LNCaP clone FGC (cell line): ENCODE measurements at regions not wholly inside any gene's neighbourhood (a gene's known extent, or its start where the extent isn't known, plus 50 kb on each side); places are given as distances from the start of the nearest gene placed in this dataset.
"Not testable (repeated sequence)": the region's sequence is repeated elsewhere in the genome, so short reads cannot be mapped to it uniquely, and the experiment has no call there.

ENCODE experiments used
- DNase-seq: peaks from one replicate; pipeline ENCODE4 v3.0.0-alpha.2; 2011; ENCODE audit warnings: low read depth
- H3K4me3 ChIP-seq: 2 replicates; pipeline ENCODE4 v1.5.1; 2011; ENCODE audit warnings: mild to moderate bottlenecking, low read depth, low read length, control low read depth
- TF ChIP-seq, protein P1 (sequence below): IDR thresholded peaks from 2 replicates; pipeline ENCODE4 v1.5.1; 2012; ENCODE audit warnings: mild to moderate bottlenecking; ENCODE audit not compliant: control insufficient read depth, insufficient read depth; ENCODE audit errors: extremely low read depth

DNA sequence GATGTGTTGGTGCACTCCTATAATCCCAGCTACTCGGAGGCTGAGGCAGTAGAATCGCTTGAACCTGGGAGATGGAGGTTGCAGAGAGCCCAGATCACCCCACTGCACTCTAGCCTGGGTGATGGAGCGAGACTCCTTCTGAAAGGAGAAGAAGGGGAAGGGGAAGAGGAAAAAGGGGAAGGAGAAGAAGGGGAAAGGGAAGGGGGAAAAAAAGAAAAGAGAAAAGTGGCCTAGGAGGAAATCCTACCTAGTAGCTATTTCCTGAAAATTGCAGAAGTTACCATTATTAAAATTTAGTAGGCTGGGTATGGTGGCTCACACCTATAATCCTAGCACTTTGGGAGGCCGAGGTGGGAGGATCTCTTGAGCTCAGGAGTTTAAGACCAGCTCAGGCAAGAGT is 67.4 kb downstream of the ARRDC3 start:
- H3K4me3 ChIP-seq = no peak overlapping the region
- no peak for DNase-seq
- TF ChIP-seq, protein P1, sequence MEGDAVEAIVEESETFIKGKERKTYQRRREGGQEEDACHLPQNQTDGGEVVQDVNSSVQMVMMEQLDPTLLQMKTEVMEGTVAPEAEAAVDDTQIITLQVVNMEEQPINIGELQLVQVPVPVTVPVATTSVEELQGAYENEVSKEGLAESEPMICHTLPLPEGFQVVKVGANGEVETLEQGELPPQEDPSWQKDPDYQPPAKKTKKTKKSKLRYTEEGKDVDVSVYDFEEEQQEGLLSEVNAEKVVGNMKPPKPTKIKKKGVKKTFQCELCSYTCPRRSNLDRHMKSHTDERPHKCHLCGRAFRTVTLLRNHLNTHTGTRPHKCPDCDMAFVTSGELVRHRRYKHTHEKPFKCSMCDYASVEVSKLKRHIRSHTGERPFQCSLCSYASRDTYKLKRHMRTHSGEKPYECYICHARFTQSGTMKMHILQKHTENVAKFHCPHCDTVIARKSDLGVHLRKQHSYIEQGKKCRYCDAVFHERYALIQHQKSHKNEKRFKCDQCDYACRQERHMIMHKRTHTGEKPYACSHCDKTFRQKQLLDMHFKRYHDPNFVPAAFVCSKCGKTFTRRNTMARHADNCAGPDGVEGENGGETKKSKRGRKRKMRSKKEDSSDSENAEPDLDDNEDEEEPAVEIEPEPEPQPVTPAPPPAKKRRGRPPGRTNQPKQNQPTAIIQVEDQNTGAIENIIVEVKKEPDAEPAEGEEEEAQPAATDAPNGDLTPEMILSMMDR = no peak

- H3K4me3 ChIP-seq = no peak overlapping the region
- TF ChIP-seq, protein P1 = no peak
- DNase-seq = no peak
Measured at GRCh38 chr5:91313757-91314673, 69.1 kb downstream of the ARRDC3 start.

DNA sequence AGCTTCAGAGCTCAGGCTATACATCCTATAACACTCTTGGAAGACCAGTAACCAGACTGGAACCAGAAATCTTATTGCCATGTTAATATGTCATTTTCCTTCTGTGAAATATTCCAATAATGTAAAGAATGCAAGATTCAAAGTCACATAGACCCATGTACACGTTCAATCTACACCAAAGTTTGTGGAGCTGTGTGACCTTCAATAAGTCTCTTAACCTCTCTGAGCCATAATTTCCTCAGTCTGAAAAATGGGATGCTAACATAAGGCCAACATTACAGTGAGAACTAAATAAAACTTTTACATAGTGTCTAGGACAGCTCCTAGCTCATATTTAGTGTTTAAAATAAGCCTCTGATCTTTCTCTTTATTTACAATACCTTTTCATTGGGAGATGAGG is 70.4 kb downstream of the ARRDC3 start:
- H3K4me3 ChIP-seq = no peak overlapping the region
- TF ChIP-seq, protein P1 = no peak
- no peak for DNase-seq

GRCh38 chr5:91311697-91312501 is 71.2 kb downstream of the ARRDC3 start:
- DNase-seq = no peak
- no peak overlapping the region for H3K4me3 ChIP-seq
- TF ChIP-seq, protein P1 = no peak

- DNase-seq = no peak
- TF ChIP-seq, protein P1 = no peak
- H3K4me3 ChIP-seq = no peak overlapping the region
Measured at GRCh38 chr5:91311168-91311696, 71.9 kb downstream of the ARRDC3 start.

- DNase-seq, H3K4me3 ChIP-seq: not testable (repeated sequence)
Measured at GRCh38 chr5:91308157-91308556, 75.0 kb downstream of the ARRDC3 start.

DNA sequence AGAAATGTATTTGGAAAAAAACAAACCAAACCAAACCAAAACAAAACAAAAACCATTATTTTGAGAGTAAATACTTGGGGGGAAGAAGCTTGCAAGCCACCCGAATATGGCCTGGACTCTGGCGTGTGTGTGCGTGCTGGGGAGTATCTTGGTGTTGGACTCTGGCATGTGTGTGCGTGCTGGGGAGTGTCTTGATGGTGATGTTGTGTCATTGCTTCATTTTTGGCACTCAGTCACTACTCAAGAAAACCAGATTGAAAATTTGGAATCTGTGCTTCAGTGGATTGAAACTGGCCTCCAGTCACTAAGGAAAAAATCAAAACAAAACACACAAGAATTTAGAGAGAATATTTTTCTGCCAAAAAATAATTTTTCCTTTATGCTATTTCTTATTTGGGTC is 76.1 kb downstream of the ARRDC3 start:
- no peak for DNase-seq
- no peak overlapping the region for H3K4me3 ChIP-seq
- TF ChIP-seq, protein P1 = no peak
